Sigmoid colon (tissue), 6 donors: ENCODE measurements at regions not wholly inside any gene's neighbourhood (a gene's known extent, or its start where the extent isn't known, plus 50 kb on each side); places are given as distances from the start of the nearest gene placed in this dataset.
A peak's percentile ranks its signal among the peaks of the same experiment; 100 is the strongest.
"Not testable (repeated sequence)": the region's sequence is repeated elsewhere in the genome, so short reads cannot be mapped to it uniquely, and the experiment has no call there.

Experiments used
- DNase-seq: peaks from one replicate; pipeline ENCODE4 v3.0.0-alpha.2; 2019
- H3K27ac ChIP-seq, 4 donors: fragments of 200-600 bp; sonication (generic); one replicate each; pipeline ENCODE4 v1.5.1; 2016 to 2019; ENCODE audit warnings: mild to moderate bottlenecking in 1 of 4
- H3K27me3 ChIP-seq, 3 donors: fragments of 200-600 bp; sonication (generic); one replicate each; pipeline ENCODE4 v1.5.1; 2019; ENCODE audit warnings: mild to moderate bottlenecking in 1 of 3
- H3K36me3 ChIP-seq, 4 donors: fragments of 200-600 bp; sonication (generic); one replicate each; pipeline ENCODE4 v1.5.1; 2016 to 2019
- H3K4me1 ChIP-seq, 4 donors: fragments of 200-600 bp; sonication (generic); one replicate each; pipeline ENCODE4 v1.5.1; 2017 to 2019
- H3K4me3 ChIP-seq, 4 donors: fragments of 200-600 bp; sonication (generic); one replicate each; pipeline ENCODE4 v1.5.1; 2017 to 2019; ENCODE audit warnings: mild to moderate bottlenecking in 2 of 4, moderate library complexity in 1 of 4
- H3K9me3 ChIP-seq, 4 donors: fragments of 200-600 bp in 3 of 4; sonication (generic) in 3 of 4; one replicate each; pipeline versions ENCODE4 v1.5.1 to v1.6.1; 2013 to 2019
- EP300 ChIP-seq, 4 donors: sonication (generic); formaldehyde crosslinking; IDR thresholded peaks; one replicate each; pipeline ENCODE4 v1.6.1; 2017; ENCODE audit warnings: antibody characterized with exemption in 4 of 4
- POLR2A ChIP-seq, 2 donors: fragments of 450-650 bp; IDR thresholded peaks; one replicate each; pipeline ENCODE4 v1.6.1; 2016; ENCODE audit warnings: antibody characterized with exemption in 2 of 2, mild to moderate bottlenecking in 2 of 2, moderate library complexity in 2 of 2
- POLR2AphosphoS5 ChIP-seq, 4 donors: sonication (generic); formaldehyde crosslinking; IDR thresholded peaks; one replicate each; pipeline ENCODE4 v1.6.1; 2017; ENCODE audit warnings: antibody characterized with exemption in 4 of 4
- WGBS, 2 donors: extraction: QIAGEN DNeasy Blood & Tissue Kit; methylation state at CpG; one replicate each; pipeline ENCODE4 v1.1.7; 2013; 5-methylcytosine and 5-hydroxymethylcytosine counted together
- intact Hi-C: fragments of 100-400 bp; cut with DNase I; formaldehyde crosslinking; loops from one replicate; pipeline ENCODE4 v1.15.1; 2023
- TF ChIP-seq, protein P1 (sequence below), 4 experiments: fragments of 450-650 bp in 3 of 4; fragments of 200-600 bp in 1 of 4; IDR thresholded peaks; one replicate each; pipeline ENCODE4 v1.5.1; 2016 to 2019; ENCODE audit warnings: antibody characterized with exemption in 4 of 4, mild to moderate bottlenecking in 3 of 4, moderate library complexity in 2 of 4
- donor health status: healthy with polysubstance abuse.
- donor health status: healthy.

DNA sequence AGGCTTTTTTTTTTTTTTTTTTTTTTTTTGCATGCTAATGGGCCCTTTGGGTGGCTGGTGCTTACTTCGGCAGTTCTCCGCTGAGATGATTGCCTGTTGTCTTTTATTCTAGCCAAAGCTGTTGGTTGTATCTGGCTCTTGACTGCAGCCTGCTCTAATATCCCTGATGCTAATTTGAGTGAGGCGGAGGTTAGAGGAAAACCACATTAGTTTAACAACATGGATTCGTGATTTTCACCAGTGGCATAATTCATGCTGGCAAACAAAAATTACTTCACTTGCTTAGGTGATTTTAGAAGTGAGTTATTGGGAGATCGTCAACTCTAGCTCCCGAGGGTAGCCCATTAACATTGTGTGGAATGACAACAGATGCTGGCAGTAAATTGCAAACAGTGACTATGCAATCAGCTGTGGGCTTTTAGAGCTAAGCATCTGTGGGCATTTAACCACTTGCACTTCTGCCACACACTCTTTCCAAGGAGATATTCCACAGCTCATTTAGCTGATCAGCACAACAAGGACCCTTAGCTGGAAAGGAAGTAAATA lies 97.6 kb upstream of the ZDHHC17 start:
- 20 to 50% methylated on average over 6 of the region's 6 CpGs for WGBS, 2 donors

DNA sequence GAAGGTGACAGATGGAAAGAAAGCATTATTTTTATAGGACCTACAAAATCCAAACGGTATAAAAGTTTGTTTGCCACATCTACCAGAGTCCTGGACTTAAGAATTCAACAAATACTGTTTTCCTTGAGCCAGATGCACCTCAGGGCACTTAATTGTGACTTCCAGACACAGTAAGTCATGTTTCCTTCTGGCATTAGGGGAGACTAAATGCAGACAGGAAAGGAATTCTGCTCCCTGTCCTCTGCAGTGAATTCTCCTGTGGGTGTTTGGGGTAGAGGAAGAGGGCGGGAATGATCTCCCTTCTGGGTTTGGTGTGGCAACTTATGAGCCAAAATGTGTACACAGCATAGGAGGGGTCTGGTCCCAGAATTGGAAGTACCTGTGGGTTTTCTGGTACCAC lies 93.9 kb upstream of the ZDHHC17 start:
- no peak overlapping the region for H3K4me3 ChIP-seq
- 66 to 68% methylated on average over 2 of the region's 2 CpGs for WGBS, 2 donors
- no peak for DNase-seq
- TF ChIP-seq EP300 (IDR thresholded peaks at IDR 0.05), result no peak
- peak in 3 of 4 donors; percentile 35 to 78 (median 36) for TF ChIP-seq POLR2AphosphoS5 (IDR thresholded peaks at IDR 0.05)
- no peak for TF ChIP-seq POLR2A (IDR thresholded peaks at IDR 0.05)
- TF ChIP-seq, protein P1, sequence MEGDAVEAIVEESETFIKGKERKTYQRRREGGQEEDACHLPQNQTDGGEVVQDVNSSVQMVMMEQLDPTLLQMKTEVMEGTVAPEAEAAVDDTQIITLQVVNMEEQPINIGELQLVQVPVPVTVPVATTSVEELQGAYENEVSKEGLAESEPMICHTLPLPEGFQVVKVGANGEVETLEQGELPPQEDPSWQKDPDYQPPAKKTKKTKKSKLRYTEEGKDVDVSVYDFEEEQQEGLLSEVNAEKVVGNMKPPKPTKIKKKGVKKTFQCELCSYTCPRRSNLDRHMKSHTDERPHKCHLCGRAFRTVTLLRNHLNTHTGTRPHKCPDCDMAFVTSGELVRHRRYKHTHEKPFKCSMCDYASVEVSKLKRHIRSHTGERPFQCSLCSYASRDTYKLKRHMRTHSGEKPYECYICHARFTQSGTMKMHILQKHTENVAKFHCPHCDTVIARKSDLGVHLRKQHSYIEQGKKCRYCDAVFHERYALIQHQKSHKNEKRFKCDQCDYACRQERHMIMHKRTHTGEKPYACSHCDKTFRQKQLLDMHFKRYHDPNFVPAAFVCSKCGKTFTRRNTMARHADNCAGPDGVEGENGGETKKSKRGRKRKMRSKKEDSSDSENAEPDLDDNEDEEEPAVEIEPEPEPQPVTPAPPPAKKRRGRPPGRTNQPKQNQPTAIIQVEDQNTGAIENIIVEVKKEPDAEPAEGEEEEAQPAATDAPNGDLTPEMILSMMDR (IDR thresholded peaks at IDR 0.05), result no peak
- no peaks in the 10 kb centered on the region for H3K9me3 ChIP-seq
- intact Hi-C loops, result no loop called here
- H3K27ac ChIP-seq, result peak overlapping the region in 3 of 4 donors; percentile 43 to 70 (median 63)
- no peaks in the 10 kb centered on the region for H3K36me3 ChIP-seq
- peaks cover 0 to 26% (median 16%) of the 10 kb centered on the region in 4 donors for H3K4me1 ChIP-seq
- no peaks in the 10 kb centered on the region for H3K27me3 ChIP-seq

More for the DNA sequence above, 97.6 kb upstream of the ZDHHC17 start:
- no peak for DNase-seq
- TF ChIP-seq EP300 (IDR thresholded peaks at IDR 0.05) (no peak), POLR2AphosphoS5 (IDR thresholded peaks at IDR 0.05) (no peak), POLR2A (IDR thresholded peaks at IDR 0.05) (no peak)
- TF ChIP-seq, protein P1 (IDR thresholded peaks at IDR 0.05), result no peak
- H3K9me3 ChIP-seq, result no peaks in the 10 kb centered on the region
- H3K36me3 ChIP-seq, result no peaks in the 10 kb centered on the region
- intact Hi-C loops, result no loop called here
- no peak overlapping the region for H3K4me3 ChIP-seq
- H3K27me3 ChIP-seq, result no peaks in the 10 kb centered on the region
- peaks cover 0 to 26% (median 16%) of the 10 kb centered on the region in 4 donors for H3K4me1 ChIP-seq
- no peak overlapping the region for H3K27ac ChIP-seq

DNA sequence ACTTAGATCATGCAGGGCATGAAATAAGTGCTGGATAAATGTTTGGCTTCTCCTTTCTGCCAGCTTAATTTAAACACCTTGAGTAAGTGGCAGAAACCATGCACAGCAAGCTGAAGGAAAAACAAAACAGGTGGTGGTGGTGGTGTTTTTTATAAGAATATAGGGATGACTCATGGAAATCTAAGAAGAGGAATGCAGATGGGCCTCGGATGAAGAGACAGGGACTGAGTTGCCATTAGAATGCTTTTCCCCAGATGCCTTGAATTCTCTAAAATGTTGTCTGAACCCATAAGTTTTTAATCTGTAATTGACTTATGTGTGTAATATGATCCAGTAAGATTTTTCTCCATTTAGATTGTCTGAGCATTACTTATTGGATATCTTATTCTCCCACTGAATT lies 93.1 kb upstream of the ZDHHC17 start:
- Histone ChIP-seq H3K27ac (peak overlapping the region in 3 of 4 donors; percentile 43 to 70 (median 63)), H3K4me1 (peaks cover 0 to 21% (median 16%) of the 10 kb centered on the region in 4 donors), H3K4me3 (no peak overlapping the region), H3K36me3 (no peaks in the 10 kb centered on the region), H3K9me3 (no peaks in the 10 kb centered on the region), H3K27me3 (no peaks in the 10 kb centered on the region)
- WGBS, 2 donors, result 79 to 81% methylated on average over 1 of the region's 1 CpG
- no peak for DNase-seq
- TF ChIP-seq EP300 (IDR thresholded peaks at IDR 0.05) (no peak), POLR2AphosphoS5 (IDR thresholded peaks at IDR 0.05) (no peak), POLR2A (IDR thresholded peaks at IDR 0.05) (no peak)
- TF ChIP-seq, protein P1 (IDR thresholded peaks at IDR 0.05), result no peak
- intact Hi-C loops, result no loop called here

DNA sequence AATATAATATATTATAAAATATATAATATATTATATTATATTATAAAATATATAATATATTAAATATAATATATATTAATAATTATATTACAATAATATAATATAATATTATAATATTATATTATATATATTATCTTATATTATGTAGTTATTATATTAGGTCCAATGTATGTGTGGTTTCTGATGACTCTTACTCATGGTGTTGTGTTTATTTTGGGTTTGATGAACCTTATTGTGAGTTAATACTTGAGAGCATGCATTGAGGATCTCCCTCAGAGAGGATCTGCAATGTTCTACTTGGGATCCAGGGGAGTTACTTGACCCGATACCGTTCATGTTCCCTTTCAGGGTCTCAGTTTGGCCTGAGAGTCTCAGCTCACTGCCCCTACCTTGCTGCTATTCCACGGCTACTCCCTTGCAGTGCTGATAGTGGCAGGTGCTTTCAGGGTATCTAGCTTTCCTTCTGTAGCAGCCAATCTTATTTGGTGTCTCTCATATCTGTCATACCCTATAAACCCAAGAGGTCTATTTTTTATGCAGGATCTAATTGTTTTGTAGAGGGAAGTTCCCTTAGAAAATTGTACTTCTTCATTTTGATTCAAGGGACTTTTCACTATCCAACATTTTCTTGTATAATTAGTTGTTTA lies 89.1 kb upstream of the ZDHHC17 start:
- intact Hi-C loops, result no loop called here
- no peak overlapping the region for H3K27ac ChIP-seq
- no peak for DNase-seq
- H3K4me3 ChIP-seq, result no peak overlapping the region
- TF ChIP-seq, protein P1 (IDR thresholded peaks at IDR 0.05), result no peak
- no peak for TF ChIP-seq POLR2A (IDR thresholded peaks at IDR 0.05)
- TF ChIP-seq EP300 (IDR thresholded peaks at IDR 0.05), result no peak
- TF ChIP-seq POLR2AphosphoS5 (IDR thresholded peaks at IDR 0.05), result no peak
- 89 to 92% methylated on average over 3 of the region's 3 CpGs for WGBS, 2 donors
- no peaks in the 10 kb centered on the region for H3K36me3 ChIP-seq
- H3K9me3 ChIP-seq, result no peaks in the 10 kb centered on the region
- H3K4me1 ChIP-seq, result peaks cover 0 to 17% (median 12%) of the 10 kb centered on the region in 4 donors
- no peaks in the 10 kb centered on the region for H3K27me3 ChIP-seq

DNA sequence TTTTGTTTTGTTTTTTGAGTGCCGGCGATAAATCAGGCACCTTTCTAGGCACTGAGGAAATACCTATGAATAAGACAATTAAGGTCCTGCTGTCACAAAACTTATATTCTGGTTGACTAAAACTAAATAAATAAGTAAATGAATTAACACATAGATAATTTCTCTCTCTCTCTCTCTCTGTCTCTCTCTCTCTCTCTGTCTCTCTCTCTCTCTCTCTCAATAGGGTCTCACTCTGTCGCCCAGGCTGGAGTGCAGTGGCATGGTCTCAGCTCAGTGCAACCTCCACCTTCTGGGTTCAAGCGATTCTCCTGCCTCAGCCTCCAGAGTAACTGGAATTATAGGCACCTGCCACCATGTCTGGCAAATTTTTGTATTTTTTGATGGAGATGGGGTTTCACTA lies 87.7 kb upstream of the ZDHHC17 start:
- DNase-seq, H3K36me3 ChIP-seq, intact Hi-C loops, H3K4me3 ChIP-seq, H3K27me3 ChIP-seq, H3K9me3 ChIP-seq, H3K27ac ChIP-seq: not testable (repeated sequence)
- H3K4me1 ChIP-seq, result peaks cover 0 to 17% (median 6%) of the 10 kb centered on the region in 4 donors
- WGBS, 2 donors, result 95 to 99% methylated on average over 4 of the region's 4 CpGs
